ENCODE measurements at regions not wholly inside any gene's neighbourhood (a gene's known extent, or its start where the extent isn't known, plus 50 kb on each side); places are given as distances from the start of the nearest gene placed in this dataset.

- Histone ChIP-seq H2BK20ac (ENCODE audit: low read depth, low read length) (no peak overlapping the region), H3K4ac (ENCODE audit: low read depth, low read length) (no peak overlapping the region), H3K27ac (ENCODE audit: insufficient read depth, low read length) (no peak overlapping the region), H3K9ac (ENCODE audit: low read depth, low read length) (no peak overlapping the region), H2AK9ac (replicated peaks; ENCODE audit: low read depth, low read length, poor library complexity) (no peak overlapping the region), H4K20me1 (ENCODE audit: insufficient read depth, low read length) (no peaks in the 10 kb centered on the region), H3K79me1 (ENCODE audit: low read depth in 1 of 2, low read length in 2 of 2) (no peaks in the 10 kb centered on the region), H3K4me3 (ENCODE audit: insufficient read depth, low read depth, low read length) (no peak overlapping the region), H2AFZ (replicated peaks; ENCODE audit: low read length, poor library complexity) (no peak overlapping the region), H3K27me3 (ENCODE audit: control insufficient read depth, insufficient read depth, low read length) (no peaks in the 10 kb centered on the region), H3K9me1 (ENCODE audit: insufficient read depth, low read length) (no peaks in the 10 kb centered on the region), H2BK15ac (ENCODE audit: low read depth, low read length) (no peak overlapping the region), H3K9me3 (ENCODE audit: control insufficient read depth, insufficient read depth, low read length) (no peaks in the 10 kb centered on the region), H4K91ac (ENCODE audit: insufficient read depth, low read depth, low read length) (no peak overlapping the region), H4K8ac (ENCODE audit: low read depth in 2 of 2, low read length in 2 of 2) (no peak overlapping the region), H3K23ac (ENCODE audit: low read depth, low read length) (no peak overlapping the region), H2BK120ac (ENCODE audit: low read depth, low read length) (no peak overlapping the region), H3K14ac (replicated peaks; ENCODE audit: low read depth, low read length) (no peak overlapping the region), H3K36me3 (ENCODE audit: control insufficient read depth, insufficient read depth, low read length) (no peaks in the 10 kb centered on the region), H2BK5ac (ENCODE audit: low read depth, low read length, poor library complexity, severe bottlenecking) (no peak overlapping the region), H4K5ac (ENCODE audit: low read depth, low read length) (no peak overlapping the region), H3K4me2 (ENCODE audit: low read depth, low read length) (no peak overlapping the region), H3K18ac (ENCODE audit: low read depth, low read length) (no peak overlapping the region), H3K56ac (ENCODE audit: extremely low read depth, insufficient read depth, low read length) (no peak overlapping the region), H2AK5ac (ENCODE audit: low read depth, low read length) (no peak overlapping the region), H3K4me1 (ENCODE audit: control insufficient read depth, insufficient read depth, low read length) (no peaks in the 10 kb centered on the region)
- ATAC-seq (ENCODE audit: low read depth) = no peak
- in situ Hi-C loops (cut with MboI; ENCODE audit: low sequenced_read_pairs) = no loop called here
- intact Hi-C loops (cut with micrococcal nuclease) = no loop called here
- BruUV-seq (replicated peaks) = no TSS peak
- no peak for TF ChIP-seq BHLHE40 (IDR thresholded peaks at IDR 0.05; ENCODE audit: low read depth, low read length)
- no peak for TF ChIP-seq USF2 (IDR thresholded peaks at IDR 0.05; ENCODE audit: low read depth, low read length)
- TF ChIP-seq RCOR1 (IDR thresholded peaks at IDR 0.05; ENCODE audit: insufficient replicate concordance, low read length) = no peak
- no peak for TF ChIP-seq ELK1 (IDR thresholded peaks at IDR 0.05; ENCODE audit: borderline replicate concordance, low read depth, low read length)
- no peak for TF ChIP-seq MAFK (IDR thresholded peaks at IDR 0.05; ENCODE audit: low read depth, low read length)
- CTCF ChIA-PET = no interaction called here
- POLR2A ChIA-PET (ENCODE audit: unreplicated experiment) = no interaction called here
- WGBS, 2 experiments (ENCODE audit: extremely low coverage in 2 of 2, insufficient read length in 1 of 2) = no CpG with 5 or more reads among the region's 2 CpGs
- dilution Hi-C loops (cut with HindIII; ENCODE audit: low sequenced_read_pairs, unreplicated experiment) = no loop called here
- no peak for DNase-seq
These were observed 104.0 kb upstream of the IMMP2L start for GRCh38 chr7:111666260-111666659.

All from IMR-90 (cell line).